A673 (cell line): ENCODE measurements at regions not wholly inside any gene's neighbourhood (a gene's known extent, or its start where the extent isn't known, plus 50 kb on each side); places are given as distances from the start of the nearest gene placed in this dataset.

ENCODE experiments used
- CTCF ChIP-seq: fragments of 300-800, 200-600 bp; sonication (generic); conservative IDR thresholded peaks from 2 replicates; pipeline ENCODE4 v1.5.1; 2017; ENCODE audit warnings: low read depth, mild to moderate bottlenecking, antibody characterized with exemption, low read length, moderate library complexity, mixed read lengths
- EZH2 ChIP-seq: fragments of 200-600 bp; sonication (generic); IDR thresholded peaks from 2 replicates; pipeline ENCODE4 v1.6.1; 2017; ENCODE audit warnings: borderline replicate concordance, low read depth, mild to moderate bottlenecking, mixed read lengths, antibody characterized with exemption, low read length; ENCODE audit not compliant: poor library complexity, severe bottlenecking

GRCh38 chr6:18561037-18561750 lies 174.0 kb downstream of the RNF144B start:
- TF ChIP-seq CTCF (no peak), EZH2 (no peak)
